ENCODE measurements at regions not wholly inside any gene's neighbourhood (a gene's known extent, or its start where the extent isn't known, plus 50 kb on each side); places are given as distances from the start of the nearest gene placed in this dataset.

GRCh38 chr14:101286271-101287018, 274.9 kb upstream of the DIO3 start:
- WGBS (ENCODE audit: low lambda C conversion rate): 56% methylated on average over 18 of the region's 19 CpGs
- POLR2A ChIA-PET: no interaction called here

More at GRCh38 chr14:101286271-101287018, 274.9 kb upstream of the DIO3 start:
- Histone ChIP-seq H3K4me3 (ENCODE audit: low read depth in 2 of 2, low read length in 1 of 2) (no peak overlapping the region), H3K27ac (ENCODE audit: low read depth in 2 of 2, low read length in 1 of 2) (no peak overlapping the region), H3K9me3 (no peaks in the 10 kb centered on the region), H3K9me2 (no peaks in the 10 kb centered on the region), H3F3A (replicated peaks; ENCODE audit: insufficient read depth) (no peaks in the 10 kb centered on the region), H3K4me1 (ENCODE audit: control insufficient read depth in 1 of 2, insufficient read depth in 2 of 2, low read depth in 1 of 2, low read length in 1 of 2) (no peaks in the 10 kb centered on the region; a peak in 1 of 4 replicates), H3K36me3 (replicated peaks in 1 of 2; ENCODE audit: control insufficient read depth in 1 of 2, insufficient read depth in 2 of 2, low read length in 1 of 2) (no peaks in the 10 kb centered on the region), H4K20me1 (ENCODE audit: insufficient read depth) (no peaks in the 10 kb centered on the region), H3K4me2 (no peak overlapping the region), H3K27me3 (ENCODE audit: insufficient read depth) (no peaks in the 10 kb centered on the region), H3K79me2 (ENCODE audit: insufficient read depth) (no peaks in the 10 kb centered on the region), H2AFZ (ENCODE audit: low read depth) (no peak overlapping the region), H3K9ac (no peak overlapping the region)
- TF ChIP-seq, protein P1, sequence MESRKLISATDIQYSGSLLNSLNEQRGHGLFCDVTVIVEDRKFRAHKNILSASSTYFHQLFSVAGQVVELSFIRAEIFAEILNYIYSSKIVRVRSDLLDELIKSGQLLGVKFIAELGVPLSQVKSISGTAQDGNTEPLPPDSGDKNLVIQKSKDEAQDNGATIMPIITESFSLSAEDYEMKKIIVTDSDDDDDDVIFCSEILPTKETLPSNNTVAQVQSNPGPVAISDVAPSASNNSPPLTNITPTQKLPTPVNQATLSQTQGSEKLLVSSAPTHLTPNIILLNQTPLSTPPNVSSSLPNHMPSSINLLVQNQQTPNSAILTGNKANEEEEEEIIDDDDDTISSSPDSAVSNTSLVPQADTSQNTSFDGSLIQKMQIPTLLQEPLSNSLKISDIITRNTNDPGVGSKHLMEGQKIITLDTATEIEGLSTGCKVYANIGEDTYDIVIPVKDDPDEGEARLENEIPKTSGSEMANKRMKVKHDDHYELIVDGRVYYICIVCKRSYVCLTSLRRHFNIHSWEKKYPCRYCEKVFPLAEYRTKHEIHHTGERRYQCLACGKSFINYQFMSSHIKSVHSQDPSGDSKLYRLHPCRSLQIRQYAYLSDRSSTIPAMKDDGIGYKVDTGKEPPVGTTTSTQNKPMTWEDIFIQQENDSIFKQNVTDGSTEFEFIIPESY (IDR thresholded peaks at IDR 0.05; ENCODE audit: borderline replicate concordance, low read depth): no peak
- TF ChIP-seq GABPA (IDR thresholded peaks at IDR 0.05; ENCODE audit: low read depth): no peak
- no peak for TF ChIP-seq EP300 (IDR thresholded peaks at IDR 0.05; ENCODE audit: borderline replicate concordance in 1 of 2, low read depth in 1 of 2, low read length in 1 of 2)
- TF ChIP-seq, protein P2, sequence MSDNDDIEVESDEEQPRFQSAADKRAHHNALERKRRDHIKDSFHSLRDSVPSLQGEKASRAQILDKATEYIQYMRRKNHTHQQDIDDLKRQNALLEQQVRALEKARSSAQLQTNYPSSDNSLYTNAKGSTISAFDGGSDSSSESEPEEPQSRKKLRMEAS (IDR thresholded peaks at IDR 0.05; ENCODE audit: low read depth): no peak
- no peak for TF ChIP-seq CTCF (IDR thresholded peaks at IDR 0.05)
- no peak for TF ChIP-seq TAF1 (IDR thresholded peaks at IDR 0.05; ENCODE audit: borderline replicate concordance, low read depth, low read length)
- TF ChIP-seq ELF1 (IDR thresholded peaks at IDR 0.05): no peak
- TF ChIP-seq YY1 (IDR thresholded peaks at IDR 0.05; ENCODE audit: low read depth): no peak
- no peak for TF ChIP-seq MEF2A (IDR thresholded peaks at IDR 0.05; ENCODE audit: borderline replicate concordance, low read depth)
- no peak for TF ChIP-seq RXRA (IDR thresholded peaks at IDR 0.05; ENCODE audit: borderline replicate concordance, low read depth)
- no peak for TF ChIP-seq TEAD4 (IDR thresholded peaks at IDR 0.05; ENCODE audit: borderline replicate concordance, insufficient read depth)
- no peak for TF ChIP-seq SMC3 (IDR thresholded peaks at IDR 0.05; ENCODE audit: low read depth, low read length)
- no peak for TF ChIP-seq MXI1 (IDR thresholded peaks at IDR 0.05; ENCODE audit: low read depth, low read length)
- TF ChIP-seq SIN3A (IDR thresholded peaks at IDR 0.05; ENCODE audit: borderline replicate concordance, low read depth, low read length): no peak
- no peak for DNase-seq
- CTCF ChIA-PET: interaction anchor here (1.4 kb wide), 1 partner anchor 901 kb away, joined by 3 read pairs; no protein-coding TSS in a partner anchor

Data from SK-N-SH (cell line).